GM23338 (cell line): ENCODE measurements at regions not wholly inside any gene's neighbourhood (a gene's known extent, or its start where the extent isn't known, plus 50 kb on each side); places are given as distances from the start of the nearest gene placed in this dataset.

ENCODE experiments used
- ATAC-seq: fragments of 200-7000 bp; cut with Tn5 transposase; 3 replicates; pipeline ENCODE4 v1.9.1; 2020
- DNase-seq: peaks from one replicate; pipeline ENCODE4 v3.0.0-alpha.2; 2015; ENCODE audit warnings: low spot score
- H2AFZ ChIP-seq: fragments of 200-600 bp; sonication (generic); 2 replicates; pipeline ENCODE4 v1.8.0; 2016; ENCODE audit warnings: antibody characterized with exemption, mild to moderate bottlenecking, moderate library complexity
- H3F3A ChIP-seq: fragments of 200-600 bp; sonication (generic); replicated peaks from 2 replicates; pipeline ENCODE4 v1.8.0; 2017; ENCODE audit warnings: antibody characterized with exemption, mixed run types, low read depth
- H3K27ac ChIP-seq: fragments of 200-600 bp; sonication (generic); 2 replicates; pipeline ENCODE4 v1.6.1; 2016; ENCODE audit warnings: low read depth
- H3K27me3 ChIP-seq: fragments of 200-600 bp; sonication (generic); 2 replicates; pipeline ENCODE4 v1.8.0; 2016; ENCODE audit warnings: mild to moderate bottlenecking, mixed run types, moderate library complexity; ENCODE audit not compliant: insufficient read depth
- H3K36me3 ChIP-seq: fragments of 200-600 bp; sonication (generic); 2 replicates; pipeline ENCODE4 v1.8.0; 2016; ENCODE audit warnings: mild to moderate bottlenecking; ENCODE audit not compliant: insufficient read depth
- H3K4me1 ChIP-seq: fragments of 200-600 bp; sonication (generic); 2 replicates; pipeline ENCODE4 v1.8.0; 2016; ENCODE audit warnings: mild to moderate bottlenecking, moderate library complexity; ENCODE audit not compliant: insufficient read depth
- H3K4me2 ChIP-seq: fragments of 200-600 bp; sonication (generic); 2 replicates; pipeline ENCODE4 v1.7.1; 2017; ENCODE audit warnings: mixed run types
- H3K4me3 ChIP-seq: fragments of 200-600 bp; sonication (generic); 2 replicates; pipeline ENCODE4 v1.6.1; 2016; ENCODE audit warnings: mixed run types
- H3K79me2 ChIP-seq: fragments of 200-600 bp; sonication (generic); replicated peaks from 2 replicates; pipeline ENCODE4 v1.8.0; 2017; ENCODE audit warnings: mild to moderate bottlenecking; ENCODE audit not compliant: insufficient read depth
- H3K9me2 ChIP-seq: fragments of 200-600 bp; sonication (generic); 2 replicates; pipeline ENCODE4 v1.8.0; 2017; ENCODE audit not compliant: insufficient read depth
- H4K20me1 ChIP-seq: fragments of 200-600 bp; sonication (generic); replicated peaks from 2 replicates; pipeline ENCODE4 v1.8.0; 2017; ENCODE audit warnings: mild to moderate bottlenecking; ENCODE audit not compliant: insufficient read depth
- H3K27ac Mint-ChIP-seq: 2 replicates; pipeline ENCODE4 v1.8.0; 2020; ENCODE audit warnings: inconsistent platforms, mild to moderate bottlenecking, moderate library complexity, mixed read lengths
- H3K27me3 Mint-ChIP-seq: 3 replicates; pipeline ENCODE4 v1.8.0; 2022; ENCODE audit warnings: low read depth, mild to moderate bottlenecking, moderate library complexity, mixed read lengths, inconsistent platforms; ENCODE audit not compliant: insufficient read depth, poor library complexity
- H3K36me3 Mint-ChIP-seq: 3 replicates; pipeline ENCODE4 v1.8.0; 2021; ENCODE audit warnings: low read depth, mild to moderate bottlenecking, inconsistent platforms, moderate library complexity, mixed read lengths
- H3K4me1 Mint-ChIP-seq: 3 replicates; pipeline ENCODE4 v1.8.0; 2020; ENCODE audit warnings: mild to moderate bottlenecking, inconsistent platforms, mixed read lengths
- H3K4me3 Mint-ChIP-seq: 3 replicates; pipeline ENCODE4 v1.8.0; 2021; ENCODE audit warnings: moderate library complexity, mild to moderate bottlenecking, inconsistent platforms, mixed read lengths
- H3K9me3 Mint-ChIP-seq: 3 replicates; pipeline ENCODE4 v1.8.0; 2020; ENCODE audit warnings: moderate library complexity, mild to moderate bottlenecking, inconsistent platforms, mixed read lengths
- CREB1 ChIP-seq: fragments of 250-450 bp; sonication (Bioruptor Pico); IDR thresholded peaks from 2 replicates; pipeline ENCODE4 v1.5.0; 2020; ENCODE audit warnings: low read depth, mild to moderate bottlenecking, moderate library complexity
- EZH2phosphoT487 ChIP-seq: fragments of 200-600 bp; sonication (generic); IDR thresholded peaks from one replicate; pipeline ENCODE4 v1.8.1; 2018; ENCODE audit warnings: antibody characterized with exemption; ENCODE audit not compliant: unreplicated experiment
- JUNB ChIP-seq: IDR thresholded peaks from one replicate; pipeline ENCODE4 v1.6.1; 2016; ENCODE audit warnings: antibody characterized with exemption; ENCODE audit not compliant: unreplicated experiment
- NANOG ChIP-seq: IDR thresholded peaks from 2 replicates; pipeline ENCODE4 v1.6.1; 2016; ENCODE audit warnings: antibody characterized with exemption, borderline replicate concordance
- STAT1 ChIP-seq: IDR thresholded peaks from one replicate; pipeline ENCODE4 v1.6.1; 2016; ENCODE audit warnings: antibody characterized with exemption; ENCODE audit not compliant: unreplicated experiment
- ZNF114 ChIP-seq: fragments of 250-450 bp; sonication (Bioruptor Pico); IDR thresholded peaks from 2 replicates; pipeline ENCODE4 v1.5.0; 2020; ENCODE audit warnings: mild to moderate bottlenecking, moderate library complexity
- ZNF331 ChIP-seq: fragments of 250-450 bp; sonication (Bioruptor Pico); IDR thresholded peaks from 2 replicates; pipeline ENCODE4 v1.5.0; 2020; ENCODE audit warnings: low read depth, mild to moderate bottlenecking, moderate library complexity
- TF ChIP-seq, protein P1 (sequence below): IDR thresholded peaks from one replicate; pipeline ENCODE4 v1.6.1; 2018; ENCODE audit warnings: antibody characterized with exemption; ENCODE audit not compliant: unreplicated experiment
- TF ChIP-seq, protein P2 (sequence below): fragments of 250-450 bp; sonication (Bioruptor Pico); IDR thresholded peaks from 2 replicates; pipeline ENCODE4 v1.5.0; 2020; ENCODE audit warnings: mild to moderate bottlenecking, moderate library complexity
- TF ChIP-seq, protein P3 (sequence below), 2 experiments: fragments of 200-600 bp in 1 of 2; sonication (generic) in 1 of 2; conservative IDR thresholded peaks; 2 replicates each; pipeline versions ENCODE4 v1.5.1 to v1.6.1; 2016 to 2017; ENCODE audit warnings: antibody characterized with exemption in 2 of 2, low read depth in 2 of 2, mild to moderate bottlenecking in 2 of 2, moderate library complexity in 1 of 2
- TF ChIP-seq, protein P4 (sequence below): IDR thresholded peaks from 2 replicates; pipeline ENCODE4 v1.6.1; 2016; ENCODE audit warnings: antibody characterized with exemption

DNA sequence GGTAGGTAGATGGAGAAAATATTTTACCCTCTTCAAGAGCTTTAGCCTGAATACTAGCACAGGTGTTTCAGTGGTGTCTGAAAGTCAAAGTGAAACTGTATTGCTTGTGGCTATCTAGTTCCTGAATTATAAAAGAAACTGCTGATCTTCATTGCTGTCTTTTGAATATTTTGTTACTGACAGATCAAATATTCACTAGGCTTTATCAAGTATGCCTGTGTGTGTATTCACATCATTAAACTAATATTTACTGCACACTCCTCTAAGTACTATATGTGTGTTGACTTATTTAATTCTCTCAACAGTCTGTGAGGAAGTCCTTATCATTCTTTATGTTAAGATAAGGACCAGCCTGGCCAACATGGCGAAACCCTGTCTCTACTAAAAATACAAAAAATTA lies 139.6 kb downstream of the SOCS6 start:
- H3K79me2 ChIP-seq, result no peaks in the 10 kb centered on the region
- TF ChIP-seq NANOG (no peak), STAT1 (no peak), ZNF331 (CRISPR knock-in tag) (no peak), ZNF114 (CRISPR knock-in tag) (no peak), EZH2phosphoT487 (no peak), CREB1 (CRISPR knock-in tag) (no peak), JUNB (no peak)
- TF ChIP-seq, protein P1, sequence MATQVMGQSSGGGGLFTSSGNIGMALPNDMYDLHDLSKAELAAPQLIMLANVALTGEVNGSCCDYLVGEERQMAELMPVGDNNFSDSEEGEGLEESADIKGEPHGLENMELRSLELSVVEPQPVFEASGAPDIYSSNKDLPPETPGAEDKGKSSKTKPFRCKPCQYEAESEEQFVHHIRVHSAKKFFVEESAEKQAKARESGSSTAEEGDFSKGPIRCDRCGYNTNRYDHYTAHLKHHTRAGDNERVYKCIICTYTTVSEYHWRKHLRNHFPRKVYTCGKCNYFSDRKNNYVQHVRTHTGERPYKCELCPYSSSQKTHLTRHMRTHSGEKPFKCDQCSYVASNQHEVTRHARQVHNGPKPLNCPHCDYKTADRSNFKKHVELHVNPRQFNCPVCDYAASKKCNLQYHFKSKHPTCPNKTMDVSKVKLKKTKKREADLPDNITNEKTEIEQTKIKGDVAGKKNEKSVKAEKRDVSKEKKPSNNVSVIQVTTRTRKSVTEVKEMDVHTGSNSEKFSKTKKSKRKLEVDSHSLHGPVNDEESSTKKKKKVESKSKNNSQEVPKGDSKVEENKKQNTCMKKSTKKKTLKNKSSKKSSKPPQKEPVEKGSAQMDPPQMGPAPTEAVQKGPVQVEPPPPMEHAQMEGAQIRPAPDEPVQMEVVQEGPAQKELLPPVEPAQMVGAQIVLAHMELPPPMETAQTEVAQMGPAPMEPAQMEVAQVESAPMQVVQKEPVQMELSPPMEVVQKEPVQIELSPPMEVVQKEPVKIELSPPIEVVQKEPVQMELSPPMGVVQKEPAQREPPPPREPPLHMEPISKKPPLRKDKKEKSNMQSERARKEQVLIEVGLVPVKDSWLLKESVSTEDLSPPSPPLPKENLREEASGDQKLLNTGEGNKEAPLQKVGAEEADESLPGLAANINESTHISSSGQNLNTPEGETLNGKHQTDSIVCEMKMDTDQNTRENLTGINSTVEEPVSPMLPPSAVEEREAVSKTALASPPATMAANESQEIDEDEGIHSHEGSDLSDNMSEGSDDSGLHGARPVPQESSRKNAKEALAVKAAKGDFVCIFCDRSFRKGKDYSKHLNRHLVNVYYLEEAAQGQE, result no peak
- TF ChIP-seq, protein P2, sequence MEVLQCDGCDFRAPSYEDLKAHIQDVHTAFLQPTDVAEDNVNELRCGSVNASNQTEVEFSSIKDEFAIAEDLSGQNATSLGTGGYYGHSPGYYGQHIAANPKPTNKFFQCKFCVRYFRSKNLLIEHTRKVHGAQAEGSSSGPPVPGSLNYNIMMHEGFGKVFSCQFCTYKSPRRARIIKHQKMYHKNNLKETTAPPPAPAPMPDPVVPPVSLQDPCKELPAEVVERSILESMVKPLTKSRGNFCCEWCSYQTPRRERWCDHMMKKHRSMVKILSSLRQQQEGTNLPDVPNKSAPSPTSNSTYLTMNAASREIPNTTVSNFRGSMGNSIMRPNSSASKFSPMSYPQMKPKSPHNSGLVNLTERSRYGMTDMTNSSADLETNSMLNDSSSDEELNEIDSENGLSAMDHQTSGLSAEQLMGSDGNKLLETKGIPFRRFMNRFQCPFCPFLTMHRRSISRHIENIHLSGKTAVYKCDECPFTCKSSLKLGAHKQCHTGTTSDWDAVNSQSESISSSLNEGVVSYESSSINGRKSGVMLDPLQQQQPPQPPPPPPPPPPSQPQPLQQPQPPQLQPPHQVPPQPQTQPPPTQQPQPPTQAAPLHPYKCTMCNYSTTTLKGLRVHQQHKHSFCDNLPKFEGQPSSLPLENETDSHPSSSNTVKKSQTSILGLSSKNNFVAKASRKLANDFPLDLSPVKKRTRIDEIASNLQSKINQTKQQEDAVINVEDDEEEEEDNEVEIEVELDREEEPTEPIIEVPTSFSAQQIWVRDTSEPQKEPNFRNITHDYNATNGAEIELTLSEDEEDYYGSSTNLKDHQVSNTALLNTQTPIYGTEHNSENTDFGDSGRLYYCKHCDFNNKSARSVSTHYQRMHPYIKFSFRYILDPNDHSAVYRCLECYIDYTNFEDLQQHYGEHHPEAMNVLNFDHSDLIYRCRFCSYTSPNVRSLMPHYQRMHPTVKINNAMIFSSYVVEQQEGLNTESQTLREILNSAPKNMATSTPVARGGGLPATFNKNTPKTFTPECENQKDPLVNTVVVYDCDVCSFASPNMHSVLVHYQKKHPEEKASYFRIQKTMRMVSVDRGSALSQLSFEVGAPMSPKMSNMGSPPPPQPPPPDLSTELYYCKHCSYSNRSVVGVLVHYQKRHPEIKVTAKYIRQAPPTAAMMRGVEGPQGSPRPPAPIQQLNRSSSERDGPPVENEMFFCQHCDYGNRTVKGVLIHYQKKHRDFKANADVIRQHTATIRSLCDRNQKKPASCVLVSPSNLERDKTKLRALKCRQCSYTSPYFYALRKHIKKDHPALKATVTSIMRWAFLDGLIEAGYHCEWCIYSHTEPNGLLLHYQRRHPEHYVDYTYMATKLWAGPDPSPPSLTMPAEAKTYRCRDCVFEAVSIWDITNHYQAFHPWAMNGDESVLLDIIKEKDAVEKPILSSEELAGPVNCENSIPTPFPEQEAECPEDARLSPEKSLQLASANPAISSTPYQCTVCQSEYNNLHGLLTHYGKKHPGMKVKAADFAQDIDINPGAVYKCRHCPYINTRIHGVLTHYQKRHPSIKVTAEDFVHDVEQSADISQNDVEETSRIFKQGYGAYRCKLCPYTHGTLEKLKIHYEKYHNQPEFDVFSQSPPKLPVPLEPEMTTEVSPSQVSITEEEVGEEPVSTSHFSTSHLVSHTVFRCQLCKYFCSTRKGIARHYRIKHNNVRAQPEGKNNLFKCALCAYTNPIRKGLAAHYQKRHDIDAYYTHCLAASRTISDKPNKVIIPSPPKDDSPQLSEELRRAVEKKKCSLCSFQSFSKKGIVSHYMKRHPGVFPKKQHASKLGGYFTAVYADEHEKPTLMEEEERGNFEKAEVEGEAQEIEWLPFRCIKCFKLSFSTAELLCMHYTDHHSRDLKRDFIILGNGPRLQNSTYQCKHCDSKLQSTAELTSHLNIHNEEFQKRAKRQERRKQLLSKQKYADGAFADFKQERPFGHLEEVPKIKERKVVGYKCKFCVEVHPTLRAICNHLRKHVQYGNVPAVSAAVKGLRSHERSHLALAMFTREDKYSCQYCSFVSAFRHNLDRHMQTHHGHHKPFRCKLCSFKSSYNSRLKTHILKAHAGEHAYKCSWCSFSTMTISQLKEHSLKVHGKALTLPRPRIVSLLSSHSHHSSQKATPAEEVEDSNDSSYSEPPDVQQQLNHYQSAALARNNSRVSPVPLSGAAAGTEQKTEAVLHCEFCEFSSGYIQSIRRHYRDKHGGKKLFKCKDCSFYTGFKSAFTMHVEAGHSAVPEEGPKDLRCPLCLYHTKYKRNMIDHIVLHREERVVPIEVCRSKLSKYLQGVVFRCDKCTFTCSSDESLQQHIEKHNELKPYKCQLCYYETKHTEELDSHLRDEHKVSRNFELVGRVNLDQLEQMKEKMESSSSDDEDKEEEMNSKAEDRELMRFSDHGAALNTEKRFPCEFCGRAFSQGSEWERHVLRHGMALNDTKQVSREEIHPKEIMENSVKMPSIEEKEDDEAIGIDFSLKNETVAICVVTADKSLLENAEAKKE (CRISPR knock-in tag), result no peak
- TF ChIP-seq, protein P3, sequence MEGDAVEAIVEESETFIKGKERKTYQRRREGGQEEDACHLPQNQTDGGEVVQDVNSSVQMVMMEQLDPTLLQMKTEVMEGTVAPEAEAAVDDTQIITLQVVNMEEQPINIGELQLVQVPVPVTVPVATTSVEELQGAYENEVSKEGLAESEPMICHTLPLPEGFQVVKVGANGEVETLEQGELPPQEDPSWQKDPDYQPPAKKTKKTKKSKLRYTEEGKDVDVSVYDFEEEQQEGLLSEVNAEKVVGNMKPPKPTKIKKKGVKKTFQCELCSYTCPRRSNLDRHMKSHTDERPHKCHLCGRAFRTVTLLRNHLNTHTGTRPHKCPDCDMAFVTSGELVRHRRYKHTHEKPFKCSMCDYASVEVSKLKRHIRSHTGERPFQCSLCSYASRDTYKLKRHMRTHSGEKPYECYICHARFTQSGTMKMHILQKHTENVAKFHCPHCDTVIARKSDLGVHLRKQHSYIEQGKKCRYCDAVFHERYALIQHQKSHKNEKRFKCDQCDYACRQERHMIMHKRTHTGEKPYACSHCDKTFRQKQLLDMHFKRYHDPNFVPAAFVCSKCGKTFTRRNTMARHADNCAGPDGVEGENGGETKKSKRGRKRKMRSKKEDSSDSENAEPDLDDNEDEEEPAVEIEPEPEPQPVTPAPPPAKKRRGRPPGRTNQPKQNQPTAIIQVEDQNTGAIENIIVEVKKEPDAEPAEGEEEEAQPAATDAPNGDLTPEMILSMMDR (conservative IDR thresholded peaks at IDR 0.05; ENCODE audit: low read depth in 2 of 2), result no peak
- TF ChIP-seq, protein P4, sequence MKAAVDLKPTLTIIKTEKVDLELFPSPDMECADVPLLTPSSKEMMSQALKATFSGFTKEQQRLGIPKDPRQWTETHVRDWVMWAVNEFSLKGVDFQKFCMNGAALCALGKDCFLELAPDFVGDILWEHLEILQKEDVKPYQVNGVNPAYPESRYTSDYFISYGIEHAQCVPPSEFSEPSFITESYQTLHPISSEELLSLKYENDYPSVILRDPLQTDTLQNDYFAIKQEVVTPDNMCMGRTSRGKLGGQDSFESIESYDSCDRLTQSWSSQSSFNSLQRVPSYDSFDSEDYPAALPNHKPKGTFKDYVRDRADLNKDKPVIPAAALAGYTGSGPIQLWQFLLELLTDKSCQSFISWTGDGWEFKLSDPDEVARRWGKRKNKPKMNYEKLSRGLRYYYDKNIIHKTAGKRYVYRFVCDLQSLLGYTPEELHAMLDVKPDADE, result no peak
- Mint-ChIP-seq H3K27ac (no peak overlapping the region), H3K4me1 (peaks cover 15% of the 10 kb centered on the region), H3K4me3 (no peak overlapping the region), H3K36me3 (no peaks in the 10 kb centered on the region; the same call in 2 of the 3 replicates), H3K27me3 (peaks cover 2% of the 10 kb centered on the region), H3K9me3 (no peaks in the 10 kb centered on the region)
- H3K9me2 ChIP-seq, result peaks cover 4% of the 10 kb centered on the region; the same call in 1 of the 2 replicates
- ATAC-seq (no peak), DNase-seq (no peak)
- H3K4me1 ChIP-seq, result peaks cover 2% of the 10 kb centered on the region; the same call in 1 of the 2 replicates
- H3K4me2 ChIP-seq, result no peak overlapping the region
- H3F3A ChIP-seq, result no peaks in the 10 kb centered on the region
- H4K20me1 ChIP-seq, result no peaks in the 10 kb centered on the region
- no peak overlapping the region for H3K4me3 ChIP-seq
- no peaks in the 10 kb centered on the region for H3K27me3 ChIP-seq
- no peaks in the 10 kb centered on the region for H3K36me3 ChIP-seq
- H3K27ac ChIP-seq, result no peak overlapping the region
- H2AFZ ChIP-seq, result no peak overlapping the region
